C4-2B (cell line): ENCODE measurements at regions not wholly inside any gene's neighbourhood (a gene's known extent, or its start where the extent isn't known, plus 50 kb on each side); places are given as distances from the start of the nearest gene placed in this dataset.

ENCODE experiments used
- ZFX ChIP-seq: fragments of 450-650 bp; IDR thresholded peaks from 2 replicates; pipeline ENCODE4 v1.6.1; 2017
- TF ChIP-seq, protein P1 (sequence below): fragments of 450-650 bp; conservative IDR thresholded peaks from 2 replicates; pipeline ENCODE4 v1.5.1; 2017; ENCODE audit warnings: mild to moderate bottlenecking

DNA sequence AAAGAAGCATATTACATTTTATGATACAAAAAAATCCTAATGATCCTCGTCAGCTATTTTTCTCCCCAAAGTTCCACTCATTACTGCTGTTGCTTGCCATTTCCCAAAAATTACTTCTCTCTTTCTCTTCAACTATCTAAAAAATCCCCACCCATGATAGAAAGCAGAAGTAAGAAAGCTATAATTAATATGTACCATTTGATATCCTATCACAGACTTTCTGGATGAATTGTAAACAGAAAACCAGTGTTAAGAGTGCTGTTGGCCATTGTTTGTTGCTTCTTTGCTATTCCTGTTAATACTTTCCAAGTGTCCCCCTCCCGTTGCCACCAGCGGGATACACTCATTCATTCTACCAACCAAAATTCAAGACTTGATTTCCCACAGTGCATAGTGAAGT is 136.3 kb upstream of the SMARCA2 start:
- TF ChIP-seq, protein P1, sequence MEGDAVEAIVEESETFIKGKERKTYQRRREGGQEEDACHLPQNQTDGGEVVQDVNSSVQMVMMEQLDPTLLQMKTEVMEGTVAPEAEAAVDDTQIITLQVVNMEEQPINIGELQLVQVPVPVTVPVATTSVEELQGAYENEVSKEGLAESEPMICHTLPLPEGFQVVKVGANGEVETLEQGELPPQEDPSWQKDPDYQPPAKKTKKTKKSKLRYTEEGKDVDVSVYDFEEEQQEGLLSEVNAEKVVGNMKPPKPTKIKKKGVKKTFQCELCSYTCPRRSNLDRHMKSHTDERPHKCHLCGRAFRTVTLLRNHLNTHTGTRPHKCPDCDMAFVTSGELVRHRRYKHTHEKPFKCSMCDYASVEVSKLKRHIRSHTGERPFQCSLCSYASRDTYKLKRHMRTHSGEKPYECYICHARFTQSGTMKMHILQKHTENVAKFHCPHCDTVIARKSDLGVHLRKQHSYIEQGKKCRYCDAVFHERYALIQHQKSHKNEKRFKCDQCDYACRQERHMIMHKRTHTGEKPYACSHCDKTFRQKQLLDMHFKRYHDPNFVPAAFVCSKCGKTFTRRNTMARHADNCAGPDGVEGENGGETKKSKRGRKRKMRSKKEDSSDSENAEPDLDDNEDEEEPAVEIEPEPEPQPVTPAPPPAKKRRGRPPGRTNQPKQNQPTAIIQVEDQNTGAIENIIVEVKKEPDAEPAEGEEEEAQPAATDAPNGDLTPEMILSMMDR, result no peak
- TF ChIP-seq ZFX, result no peak
